GM12878 (cell line): ENCODE measurements at regions not wholly inside any gene's neighbourhood (a gene's known extent, or its start where the extent isn't known, plus 50 kb on each side); places are given as distances from the start of the nearest gene placed in this dataset.

Source experiments
- NFXL1 ChIP-seq: fragments of 450-650 bp; IDR thresholded peaks from 2 replicates; pipeline ENCODE4 v1.6.1; 2017; ENCODE audit warnings: antibody characterized with exemption, mild to moderate bottlenecking, borderline replicate concordance
- PBX3 ChIP-seq: IDR thresholded peaks from 2 replicates; pipeline ENCODE4 v1.6.1; 2011; ENCODE audit warnings: mild to moderate bottlenecking, low read depth, low read length, moderate library complexity; ENCODE audit not compliant: insufficient replicate concordance
- POLR2A ChIP-seq: IDR thresholded peaks from 2 replicates; pipeline ENCODE4 v1.6.1; 2011; ENCODE audit warnings: low read depth, mild to moderate bottlenecking, low read length
- POLR2AphosphoS5 ChIP-seq: IDR thresholded peaks from 2 replicates; pipeline ENCODE4 v1.6.1; 2011; ENCODE audit warnings: mild to moderate bottlenecking, low read length, inconsistent platforms
- RFX5 ChIP-seq: IDR thresholded peaks from 2 replicates; pipeline ENCODE4 v1.6.1; 2011; ENCODE audit warnings: low read depth, low read length, improper control_type of control experiment
- TAF1 ChIP-seq: IDR thresholded peaks from 2 replicates; pipeline ENCODE4 v1.6.1; 2011; ENCODE audit warnings: mild to moderate bottlenecking, low read depth, low read length, borderline replicate concordance

DNA sequence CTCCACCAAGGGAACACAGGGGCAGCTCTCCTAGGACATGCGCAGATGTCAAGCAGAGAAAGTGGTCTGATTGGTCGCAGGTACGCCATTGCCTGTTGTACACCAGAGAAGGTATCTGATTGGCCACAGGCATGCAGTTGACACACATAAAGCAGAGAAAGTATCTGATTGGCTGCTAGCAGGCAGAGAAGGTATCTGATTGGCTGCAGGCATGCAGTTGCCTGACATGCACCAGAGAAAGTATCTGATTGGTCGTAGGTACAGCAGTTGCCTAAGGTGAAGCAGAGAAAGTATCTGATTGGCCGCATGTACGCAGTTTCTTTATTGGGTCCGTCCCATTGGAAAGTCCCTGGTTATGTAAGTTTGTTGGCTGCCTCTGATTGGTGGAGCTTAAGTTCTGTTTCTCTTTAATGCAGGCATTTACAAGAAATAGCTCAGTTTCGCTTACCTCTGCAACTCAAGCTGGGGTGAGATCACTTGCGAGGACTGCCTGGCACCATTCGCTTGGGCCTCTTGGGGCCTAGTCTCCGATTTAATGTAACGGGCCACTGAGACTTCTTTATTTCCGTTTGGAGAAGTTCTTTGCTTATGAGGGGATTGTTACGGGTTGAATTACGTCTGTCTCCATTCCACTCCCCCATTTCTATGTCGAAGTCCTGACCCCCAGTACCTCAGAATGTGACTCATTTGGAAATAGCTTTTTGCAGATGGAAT is 74.2 kb downstream of the SIK1 start:
- no peak for TF ChIP-seq POLR2A
- TF ChIP-seq TAF1 = peak; percentile 98
- TF ChIP-seq POLR2AphosphoS5 = peak; percentile 98
- TF ChIP-seq PBX3 = peak; percentile 90
- no peak for TF ChIP-seq NFXL1
- peak; percentile 96 for TF ChIP-seq RFX5
